SK-N-SH treated with all-trans-retinoic acid at 6 μM for 48 hours (cell line): ENCODE measurements at regions not wholly inside any gene's neighbourhood (a gene's known extent, or its start where the extent isn't known, plus 50 kb on each side); places are given as distances from the start of the nearest gene placed in this dataset.

Experiments
- BACH2 ChIP-seq: fragments of 250-450 bp; sonication (Bioruptor Pico); IDR thresholded peaks from 2 replicates; pipeline ENCODE4 v1.9.0; 2021; ENCODE audit warnings: mild to moderate bottlenecking, borderline replicate concordance
- CSDC2 ChIP-seq: fragments of 250-450 bp; sonication (Bioruptor Pico); IDR thresholded peaks from 2 replicates; pipeline ENCODE4 v1.5.0; 2020; ENCODE audit warnings: mild to moderate bottlenecking, moderate library complexity
- GLIS3 ChIP-seq: fragments of 250-450 bp; sonication (Bioruptor Pico); IDR thresholded peaks from 2 replicates; pipeline ENCODE4 v1.5.0; 2020; ENCODE audit warnings: mild to moderate bottlenecking, moderate library complexity
- ISL1 ChIP-seq: fragments of 250-450 bp; sonication (Bioruptor Pico); IDR thresholded peaks from 2 replicates; pipeline ENCODE4 v2.1.2; 2022; ENCODE audit warnings: mild to moderate bottlenecking, moderate library complexity
- OSR1 ChIP-seq: fragments of 250-450 bp; sonication (Bioruptor Pico); IDR thresholded peaks from 2 replicates; pipeline ENCODE4 v1.8.0; 2022; ENCODE audit warnings: moderate library complexity, mild to moderate bottlenecking, inconsistent platforms
- PATZ1 ChIP-seq: fragments of 250-450 bp; sonication (Bioruptor Pico); IDR thresholded peaks from 2 replicates; pipeline ENCODE4 v1.8.0; 2020; ENCODE audit warnings: mild to moderate bottlenecking, moderate library complexity, borderline replicate concordance
- TCF4 ChIP-seq: fragments of 250-450 bp; sonication (Bioruptor Pico); IDR thresholded peaks from 2 replicates; pipeline ENCODE4 v1.8.0; 2021; ENCODE audit warnings: mild to moderate bottlenecking, moderate library complexity, borderline replicate concordance
- TSHZ2 ChIP-seq: fragments of 250-450 bp; sonication (Bioruptor Pico); IDR thresholded peaks from 2 replicates; pipeline ENCODE4 v1.5.0; 2020; ENCODE audit warnings: mild to moderate bottlenecking, moderate library complexity
- ZC3H10 ChIP-seq: fragments of 250-450 bp; sonication (Bioruptor Pico); IDR thresholded peaks from 2 replicates; pipeline ENCODE4 v1.5.1; 2021; ENCODE audit warnings: mild to moderate bottlenecking, moderate library complexity
- ZNF70 ChIP-seq: fragments of 450-650 bp; formaldehyde crosslinking; IDR thresholded peaks from 2 replicates; pipeline ENCODE4 v1.5.0; 2020; ENCODE audit warnings: mild to moderate bottlenecking, moderate library complexity

GRCh38 chr4:38511702-38512101, 152.3 kb upstream of the KLF3 start:
- no peak for TF ChIP-seq PATZ1 (CRISPR knock-in tag)
- TF ChIP-seq GLIS3 (CRISPR knock-in tag), result no peak
- TF ChIP-seq ISL1, result no peak
- no peak for TF ChIP-seq TSHZ2 (CRISPR knock-in tag)
- TF ChIP-seq CSDC2 (CRISPR knock-in tag), result no peak
- no peak for TF ChIP-seq ZNF70 (CRISPR knock-in tag)
- TF ChIP-seq ZC3H10, result no peak
- no peak for TF ChIP-seq BACH2 (CRISPR knock-in tag)
- TF ChIP-seq OSR1 (CRISPR knock-in tag), result no peak
- no peak for TF ChIP-seq TCF4 (CRISPR knock-in tag)
